ENCODE measurements at regions not wholly inside any gene's neighbourhood (a gene's known extent, or its start where the extent isn't known, plus 50 kb on each side); places are given as distances from the start of the nearest gene placed in this dataset.

- no peaks in the 10 kb centered on the region for H3K79me2 ChIP-seq (ENCODE audit: control insufficient read depth, insufficient read depth, low read length, poor library complexity)
- H3K18ac ChIP-seq (ENCODE audit: low read length) = no peak overlapping the region
- WGBS (ENCODE audit: extremely low coverage, insufficient coverage, insufficient read length) = no CpG with 5 or more reads among the region's 2 CpGs
- H3K27me3 ChIP-seq (ENCODE audit: insufficient read depth, low read length) = no peaks in the 10 kb centered on the region
- H3K36me3 ChIP-seq (ENCODE audit: control insufficient read depth in 1 of 2, insufficient read depth in 2 of 2, low read length in 2 of 2) = no peaks in the 10 kb centered on the region
- H3K9me3 ChIP-seq (ENCODE audit: insufficient read depth, low read depth, low read length) = no peaks in the 10 kb centered on the region
- H3K9ac ChIP-seq (ENCODE audit: low read length) = no peak overlapping the region
- no peak overlapping the region for H3K4me3 ChIP-seq (ENCODE audit: low read depth, low read length)
- no peak overlapping the region for H3K4ac ChIP-seq (ENCODE audit: low read depth, low read length)
- H3K4me1 ChIP-seq (ENCODE audit: control insufficient read depth in 1 of 2, insufficient read depth in 2 of 2, low read length in 2 of 2) = no peaks in the 10 kb centered on the region
- no peak overlapping the region for H4K91ac ChIP-seq (ENCODE audit: low read depth, low read length)
- H2AK5ac ChIP-seq (ENCODE audit: low read length) = no peak overlapping the region
- no peak overlapping the region for H2AFZ ChIP-seq (ENCODE audit: insufficient read depth, low read length, poor library complexity)
- no peak overlapping the region for H2BK12ac ChIP-seq (ENCODE audit: low read length)
- no peak overlapping the region for H4K8ac ChIP-seq (ENCODE audit: low read depth, low read length)
- H3K4me2 ChIP-seq (ENCODE audit: low read length) = no peak overlapping the region
- H4K12ac ChIP-seq (ENCODE audit: low read depth, low read length) = no peak overlapping the region
- H3K27ac ChIP-seq (ENCODE audit: low read depth, low read length) = no peak overlapping the region
- no peak overlapping the region for H3K23ac ChIP-seq (ENCODE audit: low read length)
- no peak overlapping the region for H2BK120ac ChIP-seq (ENCODE audit: insufficient read depth, low read length, poor library complexity)
- no peak for DNase-seq
- H3K79me1 ChIP-seq (ENCODE audit: low read length) = no peaks in the 10 kb centered on the region
- no peak overlapping the region for H3K14ac ChIP-seq (ENCODE audit: low read length)
- no peak overlapping the region for H2BK5ac ChIP-seq (ENCODE audit: low read depth, low read length, poor library complexity)
Observed at GRCh38 chr5:99378443-99378842, 449.6 kb upstream of the CHD1 start.

- no peak overlapping the region for H3K14ac ChIP-seq (ENCODE audit: low read length)
- H3K4ac ChIP-seq (ENCODE audit: low read depth, low read length) = no peak overlapping the region
- H3K79me1 ChIP-seq (ENCODE audit: low read length) = no peaks in the 10 kb centered on the region
- H2BK120ac ChIP-seq (ENCODE audit: insufficient read depth, low read length, poor library complexity) = no peak overlapping the region
- H3K79me2 ChIP-seq (ENCODE audit: control insufficient read depth, insufficient read depth, low read length, poor library complexity) = no peaks in the 10 kb centered on the region
- no peak overlapping the region for H2BK5ac ChIP-seq (ENCODE audit: low read depth, low read length, poor library complexity)
- H3K27me3 ChIP-seq (ENCODE audit: insufficient read depth, low read length) = no peaks in the 10 kb centered on the region
- no CpG with 5 or more reads among the region's 3 CpGs for WGBS (ENCODE audit: extremely low coverage, insufficient coverage, insufficient read length)
- DNase-seq = no peak
- H4K8ac ChIP-seq (ENCODE audit: low read depth, low read length) = no peak overlapping the region
- no peak overlapping the region for H4K91ac ChIP-seq (ENCODE audit: low read depth, low read length)
- H3K4me3 ChIP-seq (ENCODE audit: low read depth, low read length) = no peak overlapping the region
- no peak overlapping the region for H3K4me2 ChIP-seq (ENCODE audit: low read length)
- H2AFZ ChIP-seq (ENCODE audit: insufficient read depth, low read length, poor library complexity) = no peak overlapping the region
- no peaks in the 10 kb centered on the region for H3K36me3 ChIP-seq (ENCODE audit: control insufficient read depth in 1 of 2, insufficient read depth in 2 of 2, low read length in 2 of 2)
- H4K12ac ChIP-seq (ENCODE audit: low read depth, low read length) = no peak overlapping the region
- H2BK12ac ChIP-seq (ENCODE audit: low read length) = no peak overlapping the region
- H2AK5ac ChIP-seq (ENCODE audit: low read length) = no peak overlapping the region
- no peaks in the 10 kb centered on the region for H3K9me3 ChIP-seq (ENCODE audit: insufficient read depth, low read depth, low read length)
- no peak overlapping the region for H3K27ac ChIP-seq (ENCODE audit: low read depth, low read length)
- no peak overlapping the region for H3K18ac ChIP-seq (ENCODE audit: low read length)
- H3K9ac ChIP-seq (ENCODE audit: low read length) = no peak overlapping the region
- H3K4me1 ChIP-seq (ENCODE audit: control insufficient read depth in 1 of 2, insufficient read depth in 2 of 2, low read length in 2 of 2) = no peaks in the 10 kb centered on the region
- no peak overlapping the region for H3K23ac ChIP-seq (ENCODE audit: low read length)
Observed at GRCh38 chr5:99369797-99370593, 441.2 kb upstream of the CHD1 start.

- Histone ChIP-seq H3K27me3 (ENCODE audit: insufficient read depth, low read length) (no peaks in the 10 kb centered on the region), H2BK12ac (ENCODE audit: low read length) (no peak overlapping the region), H3K23ac (ENCODE audit: low read length) (no peak overlapping the region), H3K14ac (ENCODE audit: low read length) (no peak overlapping the region), H3K79me1 (ENCODE audit: low read length) (no peaks in the 10 kb centered on the region), H2BK5ac (ENCODE audit: low read depth, low read length, poor library complexity) (no peak overlapping the region), H2BK120ac (ENCODE audit: insufficient read depth, low read length, poor library complexity) (no peak overlapping the region), H2AK5ac (ENCODE audit: low read length) (no peak overlapping the region), H3K9ac (ENCODE audit: low read length) (no peak overlapping the region), H2AFZ (ENCODE audit: insufficient read depth, low read length, poor library complexity) (no peak overlapping the region), H4K8ac (ENCODE audit: low read depth, low read length) (no peak overlapping the region), H3K18ac (ENCODE audit: low read length) (no peak overlapping the region), H3K4ac (ENCODE audit: low read depth, low read length) (no peak overlapping the region), H3K9me3 (ENCODE audit: insufficient read depth, low read depth, low read length) (no peaks in the 10 kb centered on the region), H3K27ac (ENCODE audit: low read depth, low read length) (no peak overlapping the region), H4K12ac (ENCODE audit: low read depth, low read length) (no peak overlapping the region), H3K4me1 (ENCODE audit: control insufficient read depth in 1 of 2, insufficient read depth in 2 of 2, low read length in 2 of 2) (no peaks in the 10 kb centered on the region), H4K91ac (ENCODE audit: low read depth, low read length) (no peak overlapping the region), H3K79me2 (ENCODE audit: control insufficient read depth, insufficient read depth, low read length, poor library complexity) (no peaks in the 10 kb centered on the region), H3K36me3 (ENCODE audit: control insufficient read depth in 1 of 2, insufficient read depth in 2 of 2, low read length in 2 of 2) (no peaks in the 10 kb centered on the region), H3K4me3 (ENCODE audit: low read depth, low read length) (no peak overlapping the region), H3K4me2 (ENCODE audit: low read length) (no peak overlapping the region)
- WGBS (ENCODE audit: extremely low coverage, insufficient coverage, insufficient read length) = no CpG with 5 or more reads among the region's 2 CpGs
- DNase-seq = no peak
Observed at GRCh38 chr5:99368726-99369125, 439.9 kb upstream of the CHD1 start.

GRCh38 chr5:99355881-99356280 lies 427.1 kb upstream of the CHD1 start:
- H2BK12ac ChIP-seq (ENCODE audit: low read length) = no peak overlapping the region

More at GRCh38 chr5:99355881-99356280, 427.1 kb upstream of the CHD1 start:
- no peaks in the 10 kb centered on the region for H3K4me1 ChIP-seq (ENCODE audit: control insufficient read depth in 1 of 2, insufficient read depth in 2 of 2, low read length in 2 of 2)
- H3K9ac ChIP-seq (ENCODE audit: low read length) = no peak overlapping the region
- H2AFZ ChIP-seq (ENCODE audit: insufficient read depth, low read length, poor library complexity) = no peak overlapping the region
- no peak overlapping the region for H3K23ac ChIP-seq (ENCODE audit: low read length)
- H3K18ac ChIP-seq (ENCODE audit: low read length) = no peak overlapping the region
- no peak overlapping the region for H4K91ac ChIP-seq (ENCODE audit: low read depth, low read length)
- no peaks in the 10 kb centered on the region for H3K79me1 ChIP-seq (ENCODE audit: low read length)
- peaks cover 9% of the 10 kb centered on the region for H3K9me3 ChIP-seq (ENCODE audit: insufficient read depth, low read depth, low read length)
- no peak overlapping the region for H2BK5ac ChIP-seq (ENCODE audit: low read depth, low read length, poor library complexity)
- no peak overlapping the region for H3K4me2 ChIP-seq (ENCODE audit: low read length)
- H4K8ac ChIP-seq (ENCODE audit: low read depth, low read length) = no peak overlapping the region
- no peak overlapping the region for H3K27ac ChIP-seq (ENCODE audit: low read depth, low read length)
- no peaks in the 10 kb centered on the region for H3K27me3 ChIP-seq (ENCODE audit: insufficient read depth, low read length)
- H3K4ac ChIP-seq (ENCODE audit: low read depth, low read length) = no peak overlapping the region
- H2AK5ac ChIP-seq (ENCODE audit: low read length) = no peak overlapping the region
- no peak overlapping the region for H2BK120ac ChIP-seq (ENCODE audit: insufficient read depth, low read length, poor library complexity)
- H4K12ac ChIP-seq (ENCODE audit: low read depth, low read length) = no peak overlapping the region
- no peak overlapping the region for H3K14ac ChIP-seq (ENCODE audit: low read length)
- H3K36me3 ChIP-seq (ENCODE audit: control insufficient read depth in 1 of 2, insufficient read depth in 2 of 2, low read length in 2 of 2) = no peaks in the 10 kb centered on the region
- H3K4me3 ChIP-seq (ENCODE audit: low read depth, low read length) = no peak overlapping the region
- no peaks in the 10 kb centered on the region for H3K79me2 ChIP-seq (ENCODE audit: control insufficient read depth, insufficient read depth, low read length, poor library complexity)
- peak; percentile 5 to 87 for DNase-seq
